ENCODE measurements at regions not wholly inside any gene's neighbourhood (a gene's known extent, or its start where the extent isn't known, plus 50 kb on each side); places are given as distances from the start of the nearest gene placed in this dataset.

DNA sequence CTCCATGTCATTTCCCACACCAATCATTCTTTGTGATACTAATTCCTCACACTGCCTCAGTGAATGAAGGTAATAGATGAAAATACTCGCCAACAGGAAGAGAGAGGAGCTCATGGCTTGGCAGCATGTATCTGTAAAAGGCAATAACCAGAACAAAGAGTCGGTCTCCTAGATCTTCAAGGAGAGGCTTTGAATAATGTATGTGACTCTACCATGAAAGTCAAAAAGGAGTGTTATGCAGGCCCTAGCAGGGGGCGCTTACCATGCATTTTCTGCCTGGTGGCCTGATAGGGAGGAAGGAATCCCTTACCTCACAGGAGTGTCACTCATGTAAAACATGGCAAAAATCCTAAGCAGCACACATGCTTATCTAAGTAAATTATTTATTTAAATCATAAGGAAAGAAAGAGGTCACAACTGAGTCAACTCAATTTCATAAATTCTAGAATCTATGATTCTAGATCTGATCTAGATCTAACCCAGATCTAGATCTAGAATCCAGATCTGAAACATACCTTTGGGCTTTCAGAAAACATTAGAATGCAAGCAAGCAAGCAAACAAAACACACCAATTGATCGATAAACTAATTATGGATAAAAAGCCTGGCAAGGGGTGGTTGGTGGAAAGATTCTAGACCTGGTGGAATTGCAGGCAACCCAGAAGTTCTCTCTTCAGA, 226.3 kb upstream of the KLF6 start:
- H3K36me3 ChIP-seq: no peaks in the 10 kb centered on the region
- no peaks in the 10 kb centered on the region for H3K9me3 ChIP-seq
- H3K9ac ChIP-seq: no peak overlapping the region
- no peak overlapping the region for H3K4me3 ChIP-seq
- H3K27me3 ChIP-seq: no peaks in the 10 kb centered on the region
- no peak overlapping the region for H3K4me2 ChIP-seq
- no peaks in the 10 kb centered on the region for H4K20me1 ChIP-seq
- H3K4me1 ChIP-seq: no peaks in the 10 kb centered on the region
- H3K27ac ChIP-seq: no peak overlapping the region
- no peak for TF ChIP-seq Cebpa-rat (IDR thresholded peaks at IDR 0.05)

DNA sequence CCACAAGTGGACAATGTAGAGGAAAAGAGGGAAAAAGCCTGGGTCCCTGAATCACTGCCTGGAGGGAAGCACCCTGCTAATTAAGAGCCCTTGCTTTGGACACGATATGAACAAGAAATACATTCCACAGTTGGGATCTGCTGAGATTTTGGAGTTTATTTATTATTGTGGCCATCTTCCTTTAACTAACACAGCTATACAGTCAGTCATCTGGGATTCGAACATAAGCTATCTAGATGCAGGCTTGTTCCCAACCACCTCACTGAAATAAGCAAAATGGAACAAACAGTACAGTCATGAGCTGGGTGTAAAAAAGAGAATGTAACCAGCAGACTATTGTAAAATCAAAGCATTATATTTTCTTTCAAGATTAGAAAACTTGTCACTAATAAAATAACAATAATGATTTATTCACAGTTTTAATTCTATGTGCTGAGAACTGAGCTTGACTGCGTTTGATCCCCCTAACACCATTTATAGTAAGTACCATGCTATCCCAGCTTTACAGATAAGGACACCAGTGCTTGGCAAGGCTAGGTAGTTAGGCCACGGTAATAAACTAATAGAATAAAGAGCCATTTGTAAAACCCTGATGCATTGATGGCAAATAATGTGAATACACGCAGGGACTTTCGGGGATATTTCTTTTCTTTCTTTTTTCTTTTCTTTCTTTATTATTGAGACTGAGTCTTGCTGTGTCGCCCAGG, 223.8 kb upstream of the KLF6 start:
- no peak for TF ChIP-seq Cebpa-rat (IDR thresholded peaks at IDR 0.05)
- Histone ChIP-seq H3K36me3 (no peaks in the 10 kb centered on the region), H3K27ac (no peak overlapping the region), H3K4me1 (no peaks in the 10 kb centered on the region), H4K20me1 (no peaks in the 10 kb centered on the region), H3K9ac (no peak overlapping the region), H3K4me3 (no peak overlapping the region), H3K27me3 (no peaks in the 10 kb centered on the region), H3K4me2 (no peak overlapping the region), H3K9me3 (no peaks in the 10 kb centered on the region)

GRCh38 chr10:4007771-4008170, 222.8 kb upstream of the KLF6 start:
- Histone ChIP-seq H3K4me1 (no peaks in the 10 kb centered on the region), H4K20me1 (no peaks in the 10 kb centered on the region), H3K4me3 (no peak overlapping the region), H3K27ac (no peak overlapping the region), H3K4me2 (no peak overlapping the region), H3K9ac (no peak overlapping the region), H3K9me3 (no peaks in the 10 kb centered on the region), H3K36me3 (no peaks in the 10 kb centered on the region), H3K27me3 (no peaks in the 10 kb centered on the region)
- TF ChIP-seq Cebpa-rat (IDR thresholded peaks at IDR 0.05): no peak

DNA sequence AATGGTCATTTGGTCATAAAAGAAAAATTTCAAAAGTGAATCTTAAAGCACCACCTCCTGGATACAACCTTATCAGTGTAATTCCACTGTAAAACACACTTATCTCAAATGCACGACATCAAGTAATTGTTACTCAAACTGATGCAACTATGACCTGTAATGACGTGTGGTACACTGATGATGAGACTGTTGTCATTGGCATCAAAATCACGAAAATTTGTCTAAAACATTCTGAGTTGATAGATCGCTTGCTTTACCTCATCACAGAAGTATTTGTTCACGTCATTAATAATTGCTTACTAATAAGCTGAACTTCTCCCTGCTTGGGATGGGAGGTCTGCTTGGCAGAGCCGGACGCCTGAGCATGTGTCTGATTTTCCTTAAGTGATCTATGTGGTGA, 221.8 kb upstream of the KLF6 start:
- TF ChIP-seq Cebpa-rat (IDR thresholded peaks at IDR 0.05): no peak
- H3K4me3 ChIP-seq: no peak overlapping the region
- H3K27ac ChIP-seq: no peak overlapping the region
- no peaks in the 10 kb centered on the region for H3K4me1 ChIP-seq
- no peaks in the 10 kb centered on the region for H4K20me1 ChIP-seq
- no peak overlapping the region for H3K9ac ChIP-seq
- H3K27me3 ChIP-seq: no peaks in the 10 kb centered on the region
- H3K9me3 ChIP-seq: no peaks in the 10 kb centered on the region
- H3K4me2 ChIP-seq: no peak overlapping the region
- H3K36me3 ChIP-seq: no peaks in the 10 kb centered on the region

DNA sequence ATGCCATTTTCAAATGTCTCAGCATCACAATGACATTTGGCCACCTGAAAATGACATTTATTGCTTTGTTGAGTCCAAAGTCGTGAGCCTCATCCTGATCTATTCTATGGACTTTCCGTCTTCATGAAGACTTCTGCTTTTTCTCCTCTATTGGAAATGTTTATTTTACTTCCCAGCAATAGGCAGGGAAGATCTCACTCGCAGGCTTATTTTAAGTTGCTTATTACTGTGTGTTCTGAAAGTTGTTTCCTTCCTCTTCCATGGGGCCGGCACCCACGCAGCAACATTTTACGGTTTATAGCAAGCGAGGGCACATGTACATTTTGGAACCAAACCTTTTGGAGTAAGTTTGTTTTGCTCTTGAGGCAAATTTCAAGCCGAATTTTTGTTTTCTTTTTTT, 221.0 kb upstream of the KLF6 start:
- Histone ChIP-seq H3K27ac (no peak overlapping the region), H3K9me3 (no peaks in the 10 kb centered on the region), H4K20me1 (no peaks in the 10 kb centered on the region), H3K4me3 (no peak overlapping the region), H3K36me3 (no peaks in the 10 kb centered on the region), H3K4me2 (no peak overlapping the region), H3K9ac (no peak overlapping the region), H3K4me1 (no peaks in the 10 kb centered on the region), H3K27me3 (no peaks in the 10 kb centered on the region)
- no peak for TF ChIP-seq Cebpa-rat (IDR thresholded peaks at IDR 0.05)

- Histone ChIP-seq H3K27ac (no peak overlapping the region), H4K20me1 (no peaks in the 10 kb centered on the region), H3K4me2 (no peak overlapping the region), H3K36me3 (no peaks in the 10 kb centered on the region), H3K4me1 (no peaks in the 10 kb centered on the region), H3K4me3 (no peak overlapping the region), H3K9me3 (peaks cover 1% of the 10 kb centered on the region; the same call in 1 of the 2 replicates), H3K9ac (no peak overlapping the region), H3K27me3 (no peaks in the 10 kb centered on the region)
- TF ChIP-seq Cebpa-rat (IDR thresholded peaks at IDR 0.05): no peak
Observed at GRCh38 chr10:4004990-4005389, 220.0 kb upstream of the KLF6 start.

DNA sequence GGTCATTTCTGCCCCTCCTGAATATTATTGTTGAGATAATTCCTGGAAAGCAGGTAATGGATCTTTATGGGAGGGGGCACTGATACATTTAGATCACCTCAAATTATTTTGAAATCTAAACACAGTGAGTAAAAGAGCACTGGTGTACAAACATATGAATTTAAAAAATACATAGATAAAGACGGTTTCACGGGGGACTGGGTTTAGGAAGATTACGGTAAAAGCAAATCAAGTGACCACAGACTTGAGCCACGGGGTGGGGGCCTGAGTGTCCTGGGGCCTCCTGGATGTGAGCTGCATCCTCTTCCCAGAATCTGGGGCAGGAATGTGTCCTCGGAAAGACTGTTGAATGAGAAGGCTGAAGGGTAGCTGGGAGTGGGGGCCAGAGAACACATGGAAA, 219.1 kb upstream of the KLF6 start:
- no peak overlapping the region for H3K27ac ChIP-seq
- no peak overlapping the region for H3K9ac ChIP-seq
- H3K36me3 ChIP-seq: no peaks in the 10 kb centered on the region
- H3K27me3 ChIP-seq: no peaks in the 10 kb centered on the region
- no peak overlapping the region for H3K4me2 ChIP-seq
- H3K4me3 ChIP-seq: no peak overlapping the region
- no peak for TF ChIP-seq Cebpa-rat (IDR thresholded peaks at IDR 0.05)
- H3K4me1 ChIP-seq: no peaks in the 10 kb centered on the region
- H4K20me1 ChIP-seq: no peaks in the 10 kb centered on the region
- peaks cover 3% of the 10 kb centered on the region; the same call in 1 of the 2 replicates for H3K9me3 ChIP-seq

- Histone ChIP-seq H3K4me2 (no peak overlapping the region), H3K4me3 (no peak overlapping the region), H3K27ac (no peak overlapping the region), H4K20me1 (no peaks in the 10 kb centered on the region), H3K4me1 (no peaks in the 10 kb centered on the region), H3K9ac (no peak overlapping the region), H3K9me3 (peaks cover 3% of the 10 kb centered on the region; the same call in 1 of the 2 replicates), H3K36me3 (no peaks in the 10 kb centered on the region), H3K27me3 (no peaks in the 10 kb centered on the region)
- no peak for TF ChIP-seq Cebpa-rat (IDR thresholded peaks at IDR 0.05)
Observed at GRCh38 chr10:4003348-4003973, 218.5 kb upstream of the KLF6 start.

DNA sequence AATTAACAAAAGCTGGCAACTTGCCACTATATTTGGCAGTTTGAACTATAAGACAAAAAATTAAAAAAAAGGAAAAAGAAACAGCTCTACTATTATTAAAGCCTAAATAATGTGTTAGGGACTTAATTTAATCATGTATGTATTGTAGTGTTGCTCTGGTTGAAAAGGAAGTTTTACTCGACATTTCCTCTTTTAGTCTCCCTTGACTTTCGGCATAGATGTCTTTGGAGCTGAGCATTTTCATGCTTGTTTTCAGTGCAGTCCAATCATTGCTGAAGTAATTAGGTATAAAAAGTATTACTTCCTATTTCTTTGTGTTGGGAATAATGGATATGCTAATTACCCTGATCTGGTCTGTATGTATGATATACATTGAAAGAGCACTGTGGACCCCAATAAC, 216.8 kb upstream of the KLF6 start:
- H3K36me3 ChIP-seq: no peaks in the 10 kb centered on the region
- H3K4me3 ChIP-seq: no peak overlapping the region
- H3K27ac ChIP-seq: no peak overlapping the region
- H3K27me3 ChIP-seq: no peaks in the 10 kb centered on the region
- no peak for TF ChIP-seq Cebpa-rat (IDR thresholded peaks at IDR 0.05)
- no peak overlapping the region for H3K9ac ChIP-seq
- no peaks in the 10 kb centered on the region for H3K4me1 ChIP-seq
- no peaks in the 10 kb centered on the region for H4K20me1 ChIP-seq
- H3K9me3 ChIP-seq: peaks cover 3% of the 10 kb centered on the region; the same call in 1 of the 2 replicates
- no peak overlapping the region for H3K4me2 ChIP-seq

- peaks cover 3% of the 10 kb centered on the region; the same call in 1 of the 2 replicates for H3K9me3 ChIP-seq
- H3K4me3 ChIP-seq: no peak overlapping the region
- no peaks in the 10 kb centered on the region for H4K20me1 ChIP-seq
- H3K36me3 ChIP-seq: no peaks in the 10 kb centered on the region
- H3K9ac ChIP-seq: no peak overlapping the region
- H3K4me1 ChIP-seq: no peaks in the 10 kb centered on the region
- no peak overlapping the region for H3K4me2 ChIP-seq
- no peak for TF ChIP-seq Cebpa-rat (IDR thresholded peaks at IDR 0.05)
- H3K27me3 ChIP-seq: no peaks in the 10 kb centered on the region
- H3K27ac ChIP-seq: no peak overlapping the region
Observed at GRCh38 chr10:3999642-4000041, 214.6 kb upstream of the KLF6 start.
